ENCODE measurements at regions not wholly inside any gene's neighbourhood (a gene's known extent, or its start where the extent isn't known, plus 50 kb on each side); places are given as distances from the start of the nearest gene placed in this dataset.

GRCh38 chr14:98956661-98957060 is 315.3 kb downstream of the BCL11B start:
- TF ChIP-seq RFX5 (IDR thresholded peaks at IDR 0.05; ENCODE audit: low read length) (no peak), TAF1 (IDR thresholded peaks at IDR 0.05; ENCODE audit: borderline replicate concordance, low read depth, low read length) (no peak), CTCF (IDR thresholded peaks at IDR 0.05) (no peak), RAD21 (IDR thresholded peaks at IDR 0.05; ENCODE audit: low read length) (no peak), EZH2phosphoT487 (IDR thresholded peaks at IDR 0.05; ENCODE audit: borderline replicate concordance, low read depth) (no peak), SMC3 (IDR thresholded peaks at IDR 0.05; ENCODE audit: low read depth, low read length) (no peak), USF2 (IDR thresholded peaks at IDR 0.05; ENCODE audit: borderline replicate concordance, low read depth, low read length) (no peak), EP300 (IDR thresholded peaks at IDR 0.05; ENCODE audit: borderline replicate concordance in 1 of 2, low read depth in 1 of 2, low read length in 1 of 2) (no peak), POLR2AphosphoS5 (IDR thresholded peaks at IDR 0.05; ENCODE audit: low read depth, low read length) (no peak), RXRA (IDR thresholded peaks at IDR 0.05; ENCODE audit: borderline replicate concordance, low read depth) (no peak), SIN3A (IDR thresholded peaks at IDR 0.05; ENCODE audit: borderline replicate concordance, low read depth, low read length) (no peak), NRF1 (IDR thresholded peaks at IDR 0.05; ENCODE audit: low read depth, low read length) (no peak)
- TF ChIP-seq, protein P1, sequence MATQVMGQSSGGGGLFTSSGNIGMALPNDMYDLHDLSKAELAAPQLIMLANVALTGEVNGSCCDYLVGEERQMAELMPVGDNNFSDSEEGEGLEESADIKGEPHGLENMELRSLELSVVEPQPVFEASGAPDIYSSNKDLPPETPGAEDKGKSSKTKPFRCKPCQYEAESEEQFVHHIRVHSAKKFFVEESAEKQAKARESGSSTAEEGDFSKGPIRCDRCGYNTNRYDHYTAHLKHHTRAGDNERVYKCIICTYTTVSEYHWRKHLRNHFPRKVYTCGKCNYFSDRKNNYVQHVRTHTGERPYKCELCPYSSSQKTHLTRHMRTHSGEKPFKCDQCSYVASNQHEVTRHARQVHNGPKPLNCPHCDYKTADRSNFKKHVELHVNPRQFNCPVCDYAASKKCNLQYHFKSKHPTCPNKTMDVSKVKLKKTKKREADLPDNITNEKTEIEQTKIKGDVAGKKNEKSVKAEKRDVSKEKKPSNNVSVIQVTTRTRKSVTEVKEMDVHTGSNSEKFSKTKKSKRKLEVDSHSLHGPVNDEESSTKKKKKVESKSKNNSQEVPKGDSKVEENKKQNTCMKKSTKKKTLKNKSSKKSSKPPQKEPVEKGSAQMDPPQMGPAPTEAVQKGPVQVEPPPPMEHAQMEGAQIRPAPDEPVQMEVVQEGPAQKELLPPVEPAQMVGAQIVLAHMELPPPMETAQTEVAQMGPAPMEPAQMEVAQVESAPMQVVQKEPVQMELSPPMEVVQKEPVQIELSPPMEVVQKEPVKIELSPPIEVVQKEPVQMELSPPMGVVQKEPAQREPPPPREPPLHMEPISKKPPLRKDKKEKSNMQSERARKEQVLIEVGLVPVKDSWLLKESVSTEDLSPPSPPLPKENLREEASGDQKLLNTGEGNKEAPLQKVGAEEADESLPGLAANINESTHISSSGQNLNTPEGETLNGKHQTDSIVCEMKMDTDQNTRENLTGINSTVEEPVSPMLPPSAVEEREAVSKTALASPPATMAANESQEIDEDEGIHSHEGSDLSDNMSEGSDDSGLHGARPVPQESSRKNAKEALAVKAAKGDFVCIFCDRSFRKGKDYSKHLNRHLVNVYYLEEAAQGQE (IDR thresholded peaks at IDR 0.05; ENCODE audit: low read depth, low read length) = no peak
- TF ChIP-seq, protein P2, sequence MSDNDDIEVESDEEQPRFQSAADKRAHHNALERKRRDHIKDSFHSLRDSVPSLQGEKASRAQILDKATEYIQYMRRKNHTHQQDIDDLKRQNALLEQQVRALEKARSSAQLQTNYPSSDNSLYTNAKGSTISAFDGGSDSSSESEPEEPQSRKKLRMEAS (IDR thresholded peaks at IDR 0.05; ENCODE audit: low read depth) = no peak

All from SK-N-SH (cell line).